ENCODE measurements at regions not wholly inside any gene's neighbourhood (a gene's known extent, or its start where the extent isn't known, plus 50 kb on each side); places are given as distances from the start of the nearest gene placed in this dataset.

DNA sequence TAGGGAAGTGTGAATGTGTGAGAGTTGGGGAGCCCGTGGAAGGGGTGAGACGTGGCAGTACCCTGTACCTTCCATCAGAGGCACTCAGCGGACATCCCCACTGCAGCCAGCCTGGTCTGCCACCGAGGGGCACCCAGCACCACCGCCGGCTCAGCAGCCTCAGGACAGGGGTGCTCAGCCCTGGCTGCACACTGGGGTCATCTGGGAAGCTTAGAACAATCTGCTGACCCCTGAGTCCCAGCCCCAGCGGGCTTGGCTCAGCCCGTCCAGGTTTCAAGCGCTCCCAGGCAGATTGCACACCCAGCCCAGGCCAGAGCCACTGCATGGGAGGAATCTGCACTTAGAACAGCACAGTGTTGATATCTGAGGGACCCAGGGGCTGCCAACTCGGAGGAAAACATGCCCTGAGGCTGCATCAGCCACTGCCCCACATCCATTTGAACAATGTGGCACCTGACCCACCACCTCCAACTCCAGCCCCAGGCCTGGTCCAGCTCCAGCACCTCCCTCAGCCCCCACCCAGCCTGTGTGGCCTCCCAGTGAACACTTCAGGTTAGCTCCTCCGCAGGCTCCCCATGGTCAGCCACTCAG, 147.1 kb upstream of the OTOS start:
- DNase-seq: no peak

DNA sequence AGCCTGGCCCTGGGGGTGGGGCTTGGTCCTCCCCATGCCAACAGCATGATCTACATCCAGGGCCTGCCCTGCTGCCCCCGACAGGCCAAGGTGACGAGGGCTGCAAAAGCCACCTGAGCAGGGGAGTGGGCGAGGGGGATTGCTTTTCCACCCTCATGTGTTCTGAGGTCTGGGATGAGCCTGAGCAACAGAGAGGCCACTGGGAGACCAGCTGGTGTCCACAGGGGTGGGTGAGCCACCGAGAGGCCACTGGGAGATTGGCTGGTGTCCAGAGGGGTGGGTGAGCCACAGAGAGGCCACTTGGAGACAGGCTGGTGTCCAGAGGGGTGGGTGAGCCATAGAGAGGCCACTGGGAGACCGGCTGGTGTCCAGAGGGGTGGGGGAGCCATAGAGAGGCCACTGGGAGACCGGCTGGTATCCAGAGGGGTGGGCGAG, 147.4 kb upstream of the GPC1 start:
- DNase-seq: no peak

DNA sequence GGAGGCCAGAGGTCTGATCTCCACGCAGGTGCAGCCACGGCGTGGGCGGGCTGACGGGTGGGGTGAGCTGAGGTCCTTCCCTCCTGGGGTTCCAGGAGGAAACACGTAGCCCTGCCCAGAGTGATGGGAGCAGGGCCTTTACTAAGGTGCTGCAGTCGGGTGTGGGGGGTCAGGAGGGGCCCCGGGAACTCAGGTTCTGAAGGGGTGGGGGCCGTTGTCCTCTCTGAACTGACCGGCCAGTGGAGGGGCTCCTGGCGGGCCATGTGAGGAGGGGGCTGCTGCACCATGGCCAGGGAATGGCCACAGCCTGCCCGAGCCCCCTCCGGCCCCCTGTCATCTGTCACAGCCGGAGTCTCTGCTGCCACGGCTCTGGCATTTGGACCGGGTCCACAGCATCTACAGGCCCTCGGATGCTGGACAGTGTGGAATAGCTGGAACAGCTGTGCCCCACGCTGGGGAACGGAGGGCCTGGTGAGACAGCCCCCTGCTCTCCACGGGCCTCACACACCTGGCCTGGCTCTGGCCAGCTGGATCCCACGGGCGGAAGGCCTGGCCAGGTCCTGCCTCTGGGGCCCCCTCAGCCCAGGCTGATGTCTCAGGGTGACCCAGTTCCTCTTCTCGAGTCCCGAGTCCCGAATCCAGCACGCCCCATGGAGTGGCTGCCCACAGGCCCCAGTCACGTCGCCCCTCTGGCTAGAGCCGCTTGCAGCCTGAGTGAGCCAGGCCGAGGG, 145.6 kb upstream of the GPC1 start:
- no peak for DNase-seq

DNA sequence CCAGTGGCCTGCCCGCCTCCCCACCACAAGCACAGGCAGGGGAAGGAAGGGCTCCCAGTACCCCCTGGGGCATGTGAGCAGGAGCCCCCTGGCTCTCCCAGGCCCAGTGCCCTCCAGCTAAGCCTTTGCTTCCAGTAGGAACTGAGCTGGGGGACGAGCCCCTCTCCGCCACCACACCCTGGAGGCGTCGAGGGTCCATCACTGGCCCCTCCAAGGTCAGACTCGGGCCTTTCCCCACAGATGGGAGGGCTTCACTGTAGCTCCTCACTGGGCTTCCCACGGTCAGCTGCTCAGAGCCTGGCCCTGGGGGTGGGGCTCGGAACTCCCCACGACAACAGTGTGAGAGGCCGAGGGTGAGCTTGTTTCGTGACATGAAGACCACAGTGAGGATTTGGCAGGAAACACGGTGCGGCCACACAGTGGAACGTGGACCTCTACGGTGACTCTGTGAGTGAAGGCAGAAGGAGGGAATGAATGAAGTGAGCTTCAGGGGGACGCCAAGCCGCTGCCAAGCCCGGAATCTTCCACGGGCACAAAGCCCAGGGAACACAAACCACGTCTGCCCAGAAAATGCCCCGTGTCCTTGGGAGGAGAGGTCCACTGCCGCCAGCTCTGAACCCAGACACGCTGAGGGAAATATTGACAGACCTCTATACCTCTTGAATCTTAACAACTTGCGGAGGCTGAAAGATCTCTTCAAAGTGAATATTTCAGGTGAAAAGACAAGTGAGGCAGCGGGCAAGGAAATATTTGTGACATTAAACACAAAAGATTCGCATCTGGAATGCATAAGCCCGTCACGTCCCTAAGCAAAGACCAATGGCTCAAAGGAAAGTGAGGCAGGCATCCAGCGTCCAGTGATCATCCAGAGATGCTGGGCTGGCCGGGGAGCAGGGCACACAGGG, 144.8 kb upstream of the GPC1 start:
- no peak for DNase-seq

DNA sequence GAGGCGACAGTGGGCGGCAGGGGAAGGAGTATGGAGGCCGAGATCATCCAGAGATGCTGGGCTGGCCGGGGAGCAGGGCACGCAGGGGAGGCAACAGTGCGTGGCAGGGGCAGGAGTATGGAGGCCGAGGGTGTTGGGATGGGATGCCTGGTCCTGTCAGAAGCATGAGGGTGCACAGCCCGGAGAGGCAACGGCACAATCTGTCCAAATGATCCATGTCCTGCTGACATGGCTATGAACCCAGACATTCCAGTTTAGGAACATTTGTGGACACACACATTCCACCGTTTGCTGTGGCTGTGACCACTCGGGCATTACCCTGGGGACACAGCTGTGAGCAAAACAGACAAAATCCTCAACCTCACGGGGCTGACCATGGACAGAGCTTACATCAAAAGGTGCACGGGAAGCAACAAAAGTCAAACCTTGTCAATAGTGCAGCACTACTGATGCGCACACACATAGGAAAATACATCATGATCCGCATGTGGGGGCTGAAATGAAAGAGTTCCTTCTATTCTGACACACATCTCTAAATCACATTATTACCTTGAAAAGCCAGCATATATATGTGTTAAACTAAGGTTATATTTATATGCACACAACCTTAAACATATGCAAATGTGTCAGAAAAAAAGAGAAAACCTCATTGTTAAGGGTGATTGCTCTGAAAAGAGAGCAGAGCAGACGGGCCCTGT, 144.0 kb upstream of the GPC1 start:
- no peak for DNase-seq

DNA sequence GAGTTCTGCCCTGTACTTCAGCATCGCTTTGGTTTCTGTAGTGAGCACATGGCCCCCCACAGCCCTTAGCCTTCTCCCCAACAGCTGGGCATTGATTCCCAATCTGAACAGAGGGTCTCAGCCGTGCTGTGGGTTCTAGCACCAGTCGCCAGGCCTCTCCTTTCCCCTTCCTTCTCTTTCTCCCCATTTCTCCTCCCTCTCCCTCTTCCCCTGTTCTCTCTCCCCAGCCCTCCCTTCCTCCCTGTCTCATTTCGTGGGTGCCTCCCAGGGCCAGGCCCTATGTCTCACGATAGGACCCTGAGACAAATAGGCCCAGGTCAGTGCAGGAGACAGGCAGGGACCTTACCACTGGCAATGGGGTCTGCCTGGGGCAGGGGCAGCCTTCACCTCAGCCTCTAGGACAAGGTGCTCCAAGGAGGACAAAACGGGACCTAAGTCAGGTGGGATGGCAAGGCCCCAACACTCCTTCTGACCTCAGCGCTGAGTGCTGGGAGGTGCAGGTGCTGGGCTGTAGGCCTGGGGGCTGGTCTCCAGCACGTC, 143.4 kb upstream of the GPC1 start:
- no peak for DNase-seq

DNA sequence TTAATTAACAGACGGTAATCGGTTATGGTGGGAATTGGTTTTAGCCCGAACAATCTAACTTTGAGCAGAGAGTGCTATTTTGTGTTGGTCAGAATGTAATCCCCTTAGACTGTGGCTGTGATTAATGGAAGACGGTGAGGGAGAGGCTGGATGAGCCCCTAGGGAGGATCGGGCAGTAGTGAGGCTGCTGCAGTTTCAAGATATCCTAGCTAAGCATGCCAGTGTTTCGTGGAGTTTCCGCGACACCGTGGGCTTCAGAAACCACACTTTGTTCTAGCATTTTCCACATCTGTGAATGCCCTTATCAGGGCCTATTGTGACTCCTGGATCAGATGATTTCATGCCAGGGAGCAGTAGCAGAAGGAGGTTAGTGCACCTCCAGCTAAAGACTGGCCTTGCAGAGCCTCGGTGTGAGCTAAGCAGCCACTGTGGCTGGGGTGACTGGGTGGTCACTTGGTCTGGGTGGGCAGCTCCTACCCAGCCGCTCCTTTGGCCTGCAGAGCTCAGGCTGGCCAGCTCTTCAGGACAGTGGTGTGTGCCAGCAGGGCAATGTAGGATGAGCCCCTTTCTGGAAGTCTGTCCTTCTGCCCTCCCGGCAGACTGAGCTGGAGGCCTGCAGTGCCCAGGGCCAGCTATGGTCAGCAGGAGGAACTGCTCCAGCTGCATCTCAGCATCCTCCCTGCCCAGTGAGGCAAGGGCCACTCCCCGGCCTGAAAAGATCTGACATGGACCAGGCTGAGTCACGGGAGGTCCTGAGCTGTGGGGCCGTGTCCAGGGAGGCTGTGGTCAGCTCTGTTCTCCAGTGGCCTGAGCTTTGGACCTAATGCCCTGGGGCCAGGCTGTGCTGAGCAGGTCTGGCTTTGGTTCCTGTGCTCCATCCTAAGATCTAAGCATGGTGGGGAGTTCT, 142.6 kb upstream of the GPC1 start:
- no peak for DNase-seq

DNA sequence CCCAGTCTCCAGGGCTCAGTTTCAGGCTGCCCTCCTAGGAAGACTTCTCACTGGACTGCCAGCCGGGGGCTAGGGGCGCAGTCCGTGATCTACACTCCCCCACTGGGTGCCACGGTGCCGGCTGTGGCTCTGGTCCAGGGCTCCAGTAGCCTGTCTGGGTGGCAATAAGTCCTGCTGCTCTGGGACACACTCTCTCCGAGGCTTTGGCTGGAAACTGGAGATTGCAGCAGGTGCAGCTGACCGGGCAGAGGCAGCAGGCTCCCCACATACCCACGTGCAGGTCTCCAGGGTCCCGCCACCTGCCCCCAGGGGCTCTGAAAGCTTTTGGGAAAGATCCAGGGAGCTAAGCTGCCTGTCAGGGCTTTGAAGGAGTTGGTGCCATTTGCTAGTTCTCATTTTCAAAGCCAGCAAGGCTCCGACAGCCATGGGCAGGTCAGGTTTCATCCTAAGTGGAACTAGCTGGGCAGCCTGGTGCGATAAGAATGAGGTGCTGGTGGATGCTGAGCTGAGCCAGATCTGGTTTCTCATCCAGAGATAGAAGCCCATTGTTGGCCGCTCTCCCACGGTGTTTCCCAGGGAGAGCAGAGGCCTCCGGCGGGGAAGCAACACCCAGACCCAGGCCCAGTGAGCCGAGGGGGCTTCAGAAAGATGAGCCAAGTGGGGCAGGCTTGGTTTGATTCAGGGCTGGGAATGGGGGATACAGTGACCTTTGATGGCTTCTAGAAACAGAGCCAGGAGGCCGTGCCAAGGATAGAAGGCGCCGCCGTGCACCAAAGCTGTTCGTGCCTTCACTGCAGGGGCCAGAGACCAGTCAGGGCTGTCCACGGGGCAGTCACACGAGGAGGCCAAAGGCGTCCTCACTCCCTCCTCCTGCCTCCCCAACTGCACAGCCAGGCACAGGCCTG, 141.7 kb upstream of the GPC1 start:
- no peak for DNase-seq

DNA sequence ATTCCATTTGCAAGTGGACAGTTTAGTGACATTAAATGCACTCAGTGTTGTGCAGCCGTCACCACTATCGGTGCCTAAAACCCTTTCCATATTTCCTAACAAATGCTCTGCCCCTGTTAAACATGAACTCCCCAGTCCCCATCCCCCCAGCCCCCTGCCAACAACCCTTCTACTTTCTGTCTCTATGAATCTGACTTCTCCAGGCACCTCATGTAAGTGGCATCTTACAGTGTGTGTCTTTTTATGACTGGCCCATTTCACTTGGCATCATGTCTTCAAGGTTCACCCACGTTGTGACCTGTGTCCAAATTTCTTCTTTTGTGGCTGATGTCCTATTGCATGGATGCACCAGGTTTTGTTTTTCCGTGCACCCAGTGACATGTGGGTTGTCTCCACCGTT, 140.9 kb upstream of the GPC1 start:
- no peak for DNase-seq

DNA sequence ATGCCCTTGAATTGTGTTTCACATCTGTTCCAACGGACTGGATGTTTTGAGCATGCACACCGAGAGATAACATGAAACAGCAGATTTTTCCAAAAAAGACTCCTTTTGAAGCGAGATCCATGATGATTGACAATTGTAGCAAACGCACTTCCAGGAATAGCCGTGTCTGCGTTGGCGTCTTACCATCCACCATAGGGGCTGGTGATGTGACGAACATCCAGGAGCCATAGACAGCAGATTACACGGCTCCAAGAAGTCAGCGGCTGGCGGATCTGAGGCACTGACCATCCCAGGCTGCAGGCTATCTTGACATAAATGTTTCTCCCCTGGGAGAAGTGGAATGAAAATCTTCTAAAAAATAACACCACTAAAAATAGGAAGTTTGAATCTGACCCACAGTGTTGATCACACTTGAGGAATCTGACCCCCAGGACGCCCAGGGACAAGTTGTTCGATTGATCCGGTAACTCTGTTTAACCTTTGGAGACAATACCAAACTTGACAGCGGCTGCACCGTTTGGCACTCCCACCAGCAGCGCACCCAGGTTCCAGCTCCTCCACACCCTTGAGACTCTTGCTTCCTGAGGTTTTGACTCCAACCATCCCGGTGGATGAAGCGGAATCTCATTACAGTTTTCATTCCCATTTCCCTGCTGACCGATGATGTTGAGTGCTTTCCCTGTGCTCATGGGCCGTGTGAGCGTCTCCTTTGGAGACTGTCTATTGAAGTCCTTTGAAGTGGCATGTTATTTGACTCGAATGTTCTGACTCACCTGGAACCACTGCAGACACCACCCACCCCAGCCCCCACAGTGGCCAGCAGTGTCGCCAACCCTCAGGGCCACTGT, 140.0 kb upstream of the GPC1 start:
- DNase-seq: no peak

DNA sequence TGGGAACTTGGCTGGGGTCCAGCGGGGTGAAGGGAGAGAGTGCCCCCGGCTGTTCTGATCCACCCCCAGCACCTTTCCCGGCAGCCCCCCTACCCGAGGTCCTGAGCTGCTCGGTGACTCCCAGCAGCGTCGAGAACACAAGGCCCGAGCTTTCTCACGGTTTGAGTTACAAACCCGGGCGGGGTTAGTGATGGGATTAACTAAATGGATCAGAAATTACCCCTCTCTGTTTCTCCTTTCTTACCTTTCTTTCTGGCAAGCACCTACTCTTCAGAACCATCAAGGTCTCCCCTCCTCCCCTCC, 139.4 kb upstream of the GPC1 start:
- no peak for DNase-seq

DNA sequence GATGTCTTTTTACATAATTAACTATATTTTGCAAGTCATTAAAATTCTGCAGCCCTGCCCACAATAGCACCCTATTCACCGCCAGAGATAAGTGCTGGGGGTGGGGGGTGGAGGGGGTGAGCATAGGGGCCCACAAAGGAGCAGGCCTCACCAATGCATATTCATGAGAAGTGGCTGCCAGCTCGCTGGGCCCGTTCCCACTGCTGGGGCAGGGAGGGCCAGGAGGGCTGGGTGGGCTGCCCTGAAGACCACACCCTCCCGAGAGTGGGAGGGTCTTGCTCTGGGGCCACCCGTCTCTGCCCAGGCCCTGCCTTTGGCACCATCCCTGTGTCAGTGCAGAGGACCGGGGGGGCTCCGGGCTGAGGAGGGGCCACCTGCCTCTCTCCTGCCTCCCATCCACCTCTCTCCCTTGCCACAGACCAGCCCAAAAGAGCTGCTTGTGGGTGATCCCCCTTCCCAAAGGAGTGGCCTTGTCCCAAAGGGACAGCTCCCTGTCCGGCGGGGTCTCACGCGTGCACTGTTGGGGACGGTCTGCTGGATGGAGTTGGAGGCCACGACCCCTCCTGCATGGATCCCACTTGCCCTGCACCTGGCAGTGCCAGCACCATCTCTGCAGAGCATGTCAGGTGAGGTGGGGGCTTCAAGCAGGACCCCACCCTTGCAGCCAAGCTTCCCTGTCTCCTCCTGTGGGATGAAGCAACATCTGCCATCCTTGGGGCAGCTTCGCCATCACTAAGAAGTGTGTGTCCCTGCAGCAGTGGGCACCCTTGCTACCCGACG, 138.8 kb upstream of the GPC1 start:
- DNase-seq: no peak

DNA sequence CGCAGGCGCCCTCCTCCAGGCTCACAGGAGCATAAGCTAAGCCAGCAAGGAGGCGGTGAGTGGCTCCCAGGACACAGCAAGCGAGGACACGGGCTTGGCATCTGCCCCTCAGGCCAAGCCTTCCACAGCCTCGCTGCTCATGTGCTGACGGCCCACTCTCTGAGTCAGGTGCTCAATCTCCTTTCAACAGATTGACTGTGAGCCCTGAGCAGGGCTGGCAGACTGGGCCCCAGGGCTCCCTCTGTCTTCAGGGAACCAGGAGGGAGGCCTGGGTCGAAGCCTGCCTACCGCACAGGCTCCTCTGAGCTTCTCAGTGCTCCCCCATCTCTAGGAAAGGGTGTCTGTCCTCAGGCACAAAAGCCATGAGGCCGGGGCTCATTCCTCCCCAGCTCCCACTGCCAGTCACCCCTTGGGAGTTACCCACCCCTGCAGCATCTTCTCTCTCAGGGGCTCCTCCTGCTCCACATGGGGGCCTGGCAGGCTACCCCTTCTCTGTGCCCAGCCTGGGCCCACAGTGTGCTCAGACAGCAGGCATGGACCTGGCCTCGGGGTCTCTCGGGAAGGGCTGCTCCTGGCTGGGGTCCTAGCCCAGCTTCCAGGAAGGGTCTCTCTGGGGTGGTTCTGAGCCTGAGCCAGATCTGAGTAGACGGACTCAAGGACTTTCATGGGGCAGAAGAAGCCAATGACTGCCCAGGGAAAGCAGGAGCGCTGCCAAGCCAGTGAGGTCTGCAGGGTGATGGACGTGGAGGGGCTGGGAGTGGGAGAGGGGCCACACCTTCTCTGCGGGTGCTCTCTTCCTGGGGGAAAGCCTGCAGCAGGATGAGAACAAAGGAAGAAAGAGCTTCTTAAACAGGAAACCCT, 138.0 kb upstream of the GPC1 start:
- no peak for DNase-seq

DNA sequence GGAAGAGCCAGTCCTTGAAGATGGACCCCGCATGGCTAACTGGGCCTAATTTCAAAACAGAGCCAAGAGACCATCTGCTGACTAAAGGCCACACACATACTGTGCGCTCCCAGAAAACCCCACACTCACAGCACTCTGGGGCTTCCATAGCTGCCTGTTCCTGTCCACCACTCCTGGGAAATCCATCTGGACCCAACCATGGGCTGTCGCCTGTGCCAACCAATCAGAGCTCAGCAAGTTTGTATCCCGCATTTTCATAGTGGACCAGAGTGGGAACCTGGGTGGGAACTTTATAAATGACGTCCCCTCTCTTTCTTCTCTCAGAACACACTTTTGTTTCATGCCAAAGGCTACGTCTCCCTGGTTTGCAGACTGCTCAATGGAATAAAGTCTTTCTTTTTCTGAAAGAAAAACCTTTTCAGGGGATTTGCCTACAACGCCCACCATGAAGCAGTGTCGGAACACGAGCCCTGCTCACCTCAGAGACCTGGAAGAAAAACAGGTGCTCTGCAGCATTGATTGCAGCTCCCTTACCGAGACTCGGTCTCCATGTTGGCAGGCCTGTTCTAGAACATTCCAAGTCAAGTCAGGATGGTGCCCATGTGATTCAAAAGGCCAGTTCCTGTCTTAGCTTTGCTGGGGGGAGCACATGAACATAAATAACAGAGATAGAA, 137.2 kb upstream of the GPC1 start:
- DNase-seq: no peak

DNA sequence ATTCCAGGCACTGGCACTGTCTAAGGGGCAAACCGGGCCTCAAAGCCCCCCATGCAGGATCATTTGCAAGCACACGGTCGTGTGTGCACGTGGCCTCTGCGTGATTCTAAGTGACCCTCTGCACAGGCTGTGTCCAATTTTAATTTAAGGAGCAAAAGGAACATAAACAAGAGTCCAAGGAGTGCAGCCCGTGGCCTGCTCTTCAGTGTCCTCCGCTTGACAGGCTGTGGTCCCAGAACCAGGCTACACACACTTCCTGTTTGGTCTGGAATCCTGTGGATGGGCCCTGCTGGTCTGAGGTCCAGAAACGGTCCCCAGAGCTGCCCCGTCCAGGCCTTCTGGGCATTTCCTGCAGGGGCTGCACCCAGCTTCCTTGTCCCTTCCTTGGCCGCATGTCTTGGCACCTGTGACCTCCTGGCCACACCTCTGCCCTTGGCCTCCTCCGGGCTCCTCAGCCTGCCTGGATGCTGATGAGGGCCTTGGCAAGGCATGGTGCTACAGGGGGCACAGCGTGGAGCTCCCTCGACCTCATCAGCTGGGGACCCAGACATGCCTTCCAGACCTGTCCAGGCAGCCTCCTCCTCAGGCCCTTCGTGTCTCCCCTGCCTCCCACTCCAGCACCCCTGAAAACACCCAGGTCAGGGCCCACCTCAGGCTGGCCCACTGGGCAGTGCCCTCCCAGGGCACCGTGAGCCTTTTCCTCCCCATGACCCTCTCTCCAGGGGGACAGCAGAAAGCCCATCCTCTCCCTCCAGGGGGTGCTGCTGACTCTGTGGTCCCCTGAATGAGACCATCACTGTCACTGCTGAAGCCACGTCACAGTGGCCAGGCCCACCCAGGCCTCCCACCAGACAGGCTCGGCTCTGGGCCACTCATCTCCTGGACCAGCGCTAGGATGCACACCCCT, 136.4 kb upstream of the GPC1 start:
- no peak for DNase-seq

DNA sequence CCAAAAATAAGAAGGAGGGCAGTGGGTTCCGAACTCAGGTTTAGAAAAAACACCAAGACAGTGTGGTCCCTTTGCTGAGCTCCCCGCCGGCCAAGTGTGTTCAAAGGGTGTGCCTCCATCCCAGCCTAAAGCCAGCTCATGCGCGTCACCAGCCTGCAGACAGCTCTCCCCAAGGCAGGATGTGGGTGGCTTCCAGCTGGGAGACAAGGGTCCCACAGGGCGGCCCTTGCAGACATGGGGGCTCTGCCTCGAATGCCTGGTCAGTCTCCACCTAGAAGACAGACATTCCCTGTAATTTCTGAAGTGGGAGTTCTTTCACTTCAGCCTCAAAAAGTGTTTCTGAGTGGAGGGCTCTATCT, 135.8 kb upstream of the GPC1 start:
- DNase-seq: no peak
